ENCODE measurements at regions not wholly inside any gene's neighbourhood (a gene's known extent, or its start where the extent isn't known, plus 50 kb on each side); places are given as distances from the start of the nearest gene placed in this dataset.

- no peaks in the 10 kb centered on the region for H3F3A ChIP-seq (ENCODE audit: control insufficient read depth, insufficient read depth)
- H3K4me3 ChIP-seq (ENCODE audit: low read length) = no peak overlapping the region
- TF ChIP-seq EZH2phosphoT487 (IDR thresholded peaks at IDR 0.05; ENCODE audit: borderline replicate concordance, low read length) (no peak), CTCF (IDR thresholded peaks at IDR 0.05; ENCODE audit: low read depth, low read length, poor library complexity, severe bottlenecking) (no peak)
- H3K27me3 ChIP-seq (ENCODE audit: control insufficient read depth, low read length) = no peaks in the 10 kb centered on the region
- no peaks in the 10 kb centered on the region for H3K4me1 ChIP-seq (ENCODE audit: control insufficient read depth, low read length)
- H3K9me2 ChIP-seq (replicated peaks; ENCODE audit: control insufficient read depth, low read length) = no peaks in the 10 kb centered on the region
- H3K27ac ChIP-seq (ENCODE audit: low read depth, low read length) = no peak overlapping the region
- H3K9me3 ChIP-seq (ENCODE audit: control insufficient read depth, insufficient read depth, low read length) = no peaks in the 10 kb centered on the region
- no peaks in the 10 kb centered on the region for H3K79me2 ChIP-seq (ENCODE audit: control insufficient read depth, low read length)
- no peaks in the 10 kb centered on the region for H4K20me1 ChIP-seq (ENCODE audit: control insufficient read depth, insufficient read depth, low read depth, low read length)
- H3K4me2 ChIP-seq (ENCODE audit: low read length) = no peak overlapping the region
- no peaks in the 10 kb centered on the region for H3K36me3 ChIP-seq (ENCODE audit: control insufficient read depth, low read length)
Observed at GRCh38 chr6:144477856-144478255, 192.7 kb downstream of the UTRN start.

- H3K79me2 ChIP-seq (ENCODE audit: control insufficient read depth, low read length) = no peaks in the 10 kb centered on the region
- TF ChIP-seq EZH2phosphoT487 (IDR thresholded peaks at IDR 0.05; ENCODE audit: borderline replicate concordance, low read length) (no peak), CTCF (IDR thresholded peaks at IDR 0.05; ENCODE audit: low read depth, low read length, poor library complexity, severe bottlenecking) (no peak)
- no peaks in the 10 kb centered on the region for H3K9me2 ChIP-seq (replicated peaks; ENCODE audit: control insufficient read depth, low read length)
- no peak overlapping the region for H3K4me3 ChIP-seq (ENCODE audit: low read length)
- H3K9me3 ChIP-seq (ENCODE audit: control insufficient read depth, insufficient read depth, low read length) = no peaks in the 10 kb centered on the region
- no peak overlapping the region for H3K27ac ChIP-seq (ENCODE audit: low read depth, low read length)
- H4K20me1 ChIP-seq (ENCODE audit: control insufficient read depth, insufficient read depth, low read depth, low read length) = no peaks in the 10 kb centered on the region
- H3F3A ChIP-seq (ENCODE audit: control insufficient read depth, insufficient read depth) = no peaks in the 10 kb centered on the region
- no peaks in the 10 kb centered on the region for H3K27me3 ChIP-seq (ENCODE audit: control insufficient read depth, low read length)
- H3K36me3 ChIP-seq (ENCODE audit: control insufficient read depth, low read length) = no peaks in the 10 kb centered on the region
- H3K4me2 ChIP-seq (ENCODE audit: low read length) = no peak overlapping the region
- no peaks in the 10 kb centered on the region for H3K4me1 ChIP-seq (ENCODE audit: control insufficient read depth, low read length)
Observed at GRCh38 chr6:144478483-144478882, 193.3 kb downstream of the UTRN start.

- Histone ChIP-seq H3K79me2 (ENCODE audit: control insufficient read depth, low read length) (no peaks in the 10 kb centered on the region), H3K9me2 (replicated peaks; ENCODE audit: control insufficient read depth, low read length) (no peaks in the 10 kb centered on the region), H3K9me3 (ENCODE audit: control insufficient read depth, insufficient read depth, low read length) (no peaks in the 10 kb centered on the region), H4K20me1 (ENCODE audit: control insufficient read depth, insufficient read depth, low read depth, low read length) (no peaks in the 10 kb centered on the region), H3K4me1 (ENCODE audit: control insufficient read depth, low read length) (no peaks in the 10 kb centered on the region), H3K4me3 (ENCODE audit: low read length) (no peak overlapping the region), H3K4me2 (ENCODE audit: low read length) (no peak overlapping the region), H3F3A (ENCODE audit: control insufficient read depth, insufficient read depth) (no peaks in the 10 kb centered on the region), H3K27me3 (ENCODE audit: control insufficient read depth, low read length) (no peaks in the 10 kb centered on the region), H3K27ac (ENCODE audit: low read depth, low read length) (no peak overlapping the region), H3K36me3 (ENCODE audit: control insufficient read depth, low read length) (no peaks in the 10 kb centered on the region)
- TF ChIP-seq EZH2phosphoT487 (IDR thresholded peaks at IDR 0.05; ENCODE audit: borderline replicate concordance, low read length) (no peak), CTCF (IDR thresholded peaks at IDR 0.05; ENCODE audit: low read depth, low read length, poor library complexity, severe bottlenecking) (no peak)
Observed at GRCh38 chr6:144479991-144480390, 194.9 kb downstream of the UTRN start.

GRCh38 chr6:144480473-144480872 is 195.3 kb downstream of the UTRN start:
- H3K4me2 ChIP-seq (ENCODE audit: low read length) = no peak overlapping the region
- H3K4me1 ChIP-seq (ENCODE audit: control insufficient read depth, low read length) = no peaks in the 10 kb centered on the region
- no peaks in the 10 kb centered on the region for H3K9me3 ChIP-seq (ENCODE audit: control insufficient read depth, insufficient read depth, low read length)
- H3K27me3 ChIP-seq (ENCODE audit: control insufficient read depth, low read length) = no peaks in the 10 kb centered on the region
- H3K36me3 ChIP-seq (ENCODE audit: control insufficient read depth, low read length) = no peaks in the 10 kb centered on the region
- no peaks in the 10 kb centered on the region for H4K20me1 ChIP-seq (ENCODE audit: control insufficient read depth, insufficient read depth, low read depth, low read length)
- no peak overlapping the region for H3K27ac ChIP-seq (ENCODE audit: low read depth, low read length)
- no peaks in the 10 kb centered on the region for H3K79me2 ChIP-seq (ENCODE audit: control insufficient read depth, low read length)
- H3K9me2 ChIP-seq (replicated peaks; ENCODE audit: control insufficient read depth, low read length) = no peaks in the 10 kb centered on the region
- H3K4me3 ChIP-seq (ENCODE audit: low read length) = no peak overlapping the region
- TF ChIP-seq CTCF (IDR thresholded peaks at IDR 0.05; ENCODE audit: low read depth, low read length, poor library complexity, severe bottlenecking) = no peak
- TF ChIP-seq EZH2phosphoT487 (IDR thresholded peaks at IDR 0.05; ENCODE audit: borderline replicate concordance, low read length) = no peak
- no peaks in the 10 kb centered on the region for H3F3A ChIP-seq (ENCODE audit: control insufficient read depth, insufficient read depth)
